CD14-positive monocyte (primary cell): ENCODE measurements at regions not wholly inside any gene's neighbourhood (a gene's known extent, or its start where the extent isn't known, plus 50 kb on each side); places are given as distances from the start of the nearest gene placed in this dataset.

ENCODE experiments used
- DNase-seq, 3 donors: peaks; one replicate each; pipeline ENCODE4 v3.0.0-alpha.2; 2011 to 2022
- H2AFZ ChIP-seq: 2 replicates; pipeline ENCODE4 v1.6.0; 2012; ENCODE audit warnings: mild to moderate bottlenecking, low read depth, low read length, inconsistent platforms; ENCODE audit not compliant: insufficient read depth, poor library complexity, severe bottlenecking
- H3K27ac ChIP-seq, 2 donors: 1 replicate in 1 of 2; 2 replicates in 1 of 2; pipeline ENCODE4 v1.5.1; 2012 to 2013; ENCODE audit warnings: low read length in 2 of 2, control low read depth in 1 of 2, inconsistent platforms in 1 of 2, low read depth in 1 of 2, mild to moderate bottlenecking in 1 of 2
- H3K27me3 ChIP-seq, 2 donors: one replicate each; pipeline versions ENCODE4 v1.6.0 to v1.6.1; 2011 to 2013; ENCODE audit warnings: low read length in 2 of 2; ENCODE audit not compliant: control insufficient read depth in 2 of 2, insufficient read depth in 2 of 2
- H3K36me3 ChIP-seq, 2 donors: replicated peaks in 1 of 2; 1 replicate in 1 of 2; 2 replicates in 1 of 2; pipeline versions ENCODE4 v1.5.1 to v1.6.1; 2012 to 2013; ENCODE audit warnings: low read length in 2 of 2, control low read depth in 1 of 2, inconsistent platforms in 1 of 2, mild to moderate bottlenecking in 1 of 2; ENCODE audit not compliant: insufficient read depth in 2 of 2, control insufficient read depth in 1 of 2
- H3K4me1 ChIP-seq, 2 donors: 1 replicate in 1 of 2; 2 replicates in 1 of 2; pipeline versions ENCODE4 v1.5.1 to v1.6.1; 2012 to 2013; ENCODE audit warnings: low read length in 2 of 2, control low read depth in 1 of 2, inconsistent platforms in 1 of 2, mild to moderate bottlenecking in 1 of 2, moderate library complexity in 1 of 2; ENCODE audit not compliant: insufficient read depth in 2 of 2, control insufficient read depth in 1 of 2
- H3K4me2 ChIP-seq: replicated peaks from 2 replicates; pipeline ENCODE3; 2012; ENCODE audit warnings: low read length, moderate library complexity, mild to moderate bottlenecking; ENCODE audit not compliant: poor library complexity, severe bottlenecking; ENCODE audit errors: extremely low read depth
- H3K4me3 ChIP-seq, 3 experiments: fragments of 200-600 bp in 1 of 3; sonication (generic) in 1 of 3; replicated peaks in 1 of 3; 1 replicate in 2 of 3; 2 replicates in 1 of 3; pipeline ENCODE4 v1.5.1; 2011 to 2013; ENCODE audit warnings: low read length in 3 of 3, mild to moderate bottlenecking in 3 of 3, control low read depth in 2 of 3, low read depth in 2 of 3, inconsistent platforms in 1 of 3, moderate library complexity in 1 of 3
- H3K79me2 ChIP-seq: 2 replicates; pipeline ENCODE4 v1.6.0; 2012; ENCODE audit warnings: mild to moderate bottlenecking, control low read depth, inconsistent platforms, low read length, moderate library complexity; ENCODE audit not compliant: insufficient read depth
- H3K9ac ChIP-seq: 2 replicates; pipeline ENCODE4 v1.6.0; 2017; ENCODE audit warnings: low read length, mild to moderate bottlenecking; ENCODE audit not compliant: insufficient read depth, poor library complexity, severe bottlenecking
- H3K9me3 ChIP-seq, 2 donors: replicated peaks in 1 of 2; 1 replicate in 1 of 2; 2 replicates in 1 of 2; pipeline versions ENCODE4 v1.5.1 to v1.6.1; 2012 to 2013; ENCODE audit warnings: low read length in 2 of 2, control low read depth in 1 of 2; ENCODE audit not compliant: control insufficient read depth in 1 of 2, insufficient read depth in 1 of 2
- H4K20me1 ChIP-seq: 2 replicates; pipeline ENCODE4 v1.6.0; 2012; ENCODE audit warnings: mild to moderate bottlenecking, low read length, control low read depth, moderate library complexity; ENCODE audit not compliant: insufficient read depth
- H3K27ac Mint-ChIP-seq, 7 donors: one replicate each; pipeline ENCODE4 v1.8.0; 2020; ENCODE audit warnings: mild to moderate bottlenecking in 7 of 7, mixed read lengths in 7 of 7, moderate library complexity in 6 of 7, inconsistent platforms in 2 of 7
- H3K27me3 Mint-ChIP-seq, 3 donors: one replicate each; pipeline ENCODE4 v1.8.0; 2021 to 2022; ENCODE audit warnings: low read depth in 3 of 3, mild to moderate bottlenecking in 3 of 3, mixed read lengths in 3 of 3, moderate library complexity in 3 of 3, inconsistent platforms in 1 of 3
- H3K36me3 Mint-ChIP-seq, 2 donors: one replicate each; pipeline ENCODE4 v1.8.0; 2020; ENCODE audit warnings: mixed read lengths in 2 of 2, inconsistent platforms in 1 of 2, mild to moderate bottlenecking in 1 of 2
- H3K4me1 Mint-ChIP-seq: one replicate; pipeline ENCODE4 v1.8.0; 2020; ENCODE audit warnings: mild to moderate bottlenecking, mixed read lengths
- H3K4me3 Mint-ChIP-seq, 2 donors: one replicate each; pipeline ENCODE4 v1.8.0; 2020; ENCODE audit warnings: mild to moderate bottlenecking in 2 of 2, mixed read lengths in 2 of 2, moderate library complexity in 1 of 2
- H3K9me3 Mint-ChIP-seq, 7 donors: one replicate each; pipeline ENCODE4 v1.8.0; 2020 to 2022; ENCODE audit warnings: mixed read lengths in 7 of 7, mild to moderate bottlenecking in 6 of 7, moderate library complexity in 6 of 7, inconsistent platforms in 2 of 7
- WGBS: methylation state at CpG from one replicate; pipeline ENCODE4 v1.1.5; 2013; ENCODE audit warnings: missing lambda C conversion rate; ENCODE audit not compliant: insufficient coverage; 5-methylcytosine and 5-hydroxymethylcytosine counted together
- intact Hi-C, 2 donors: fragments of 100-400 bp; cut with micrococcal nuclease; formaldehyde crosslinking; loops; one replicate each; pipeline versions ENCODE4 v1.15.0 to v1.15.1; 2023
- TF ChIP-seq, protein P1 (sequence below): fragments of 200-600 bp; IDR thresholded peaks from one replicate; pipeline ENCODE4 v1.8.0; 2022; ENCODE audit warnings: antibody characterized with exemption, mild to moderate bottlenecking

DNA sequence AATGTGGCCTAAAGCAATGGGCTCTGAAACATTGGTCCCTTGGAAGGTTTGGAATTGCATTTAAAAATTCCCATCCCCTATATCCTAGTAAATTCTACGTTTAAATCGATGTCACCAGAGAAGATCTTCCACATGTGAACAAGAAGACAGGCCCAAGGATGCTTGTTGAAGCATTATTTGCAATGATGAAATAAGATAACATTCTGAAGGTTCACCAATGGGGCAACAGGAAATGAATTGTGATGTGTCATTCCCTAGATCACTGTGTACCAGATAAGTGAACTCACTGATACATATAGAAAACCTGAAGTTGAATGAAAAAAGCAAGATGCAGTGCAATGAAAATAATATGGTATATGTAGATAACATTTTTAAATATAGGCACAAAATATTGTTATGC lies 464.3 kb upstream of the BTBD3 start:
- Mint-ChIP-seq H3K36me3 (no peaks in the 10 kb centered on the region), H3K27ac (peak overlapping the region in 4 of 7 donors; percentile 11 to 87 (median 39)), H3K27me3 (peaks cover 0 to 1% (median 0%) of the 10 kb centered on the region in 3 donors), H3K9me3 (peaks cover 0 to 7% (median 3%) of the 10 kb centered on the region in 7 donors), H3K4me3 (no peak overlapping the region), H3K4me1 (peaks cover 39% of the 10 kb centered on the region)
- peaks cover 24 to 53% of the 10 kb centered on the region in 2 donors for H3K4me1 ChIP-seq
- no peak overlapping the region for H2AFZ ChIP-seq
- H3K4me2 ChIP-seq, result peak overlapping the region; percentile 4
- TF ChIP-seq, protein P1, sequence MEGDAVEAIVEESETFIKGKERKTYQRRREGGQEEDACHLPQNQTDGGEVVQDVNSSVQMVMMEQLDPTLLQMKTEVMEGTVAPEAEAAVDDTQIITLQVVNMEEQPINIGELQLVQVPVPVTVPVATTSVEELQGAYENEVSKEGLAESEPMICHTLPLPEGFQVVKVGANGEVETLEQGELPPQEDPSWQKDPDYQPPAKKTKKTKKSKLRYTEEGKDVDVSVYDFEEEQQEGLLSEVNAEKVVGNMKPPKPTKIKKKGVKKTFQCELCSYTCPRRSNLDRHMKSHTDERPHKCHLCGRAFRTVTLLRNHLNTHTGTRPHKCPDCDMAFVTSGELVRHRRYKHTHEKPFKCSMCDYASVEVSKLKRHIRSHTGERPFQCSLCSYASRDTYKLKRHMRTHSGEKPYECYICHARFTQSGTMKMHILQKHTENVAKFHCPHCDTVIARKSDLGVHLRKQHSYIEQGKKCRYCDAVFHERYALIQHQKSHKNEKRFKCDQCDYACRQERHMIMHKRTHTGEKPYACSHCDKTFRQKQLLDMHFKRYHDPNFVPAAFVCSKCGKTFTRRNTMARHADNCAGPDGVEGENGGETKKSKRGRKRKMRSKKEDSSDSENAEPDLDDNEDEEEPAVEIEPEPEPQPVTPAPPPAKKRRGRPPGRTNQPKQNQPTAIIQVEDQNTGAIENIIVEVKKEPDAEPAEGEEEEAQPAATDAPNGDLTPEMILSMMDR, result no peak
- peak; percentile 37 to 54 (median 50) for DNase-seq
- no peak overlapping the region for H3K9ac ChIP-seq
- no peaks in the 10 kb centered on the region for H3K36me3 ChIP-seq
- H3K79me2 ChIP-seq, result no peaks in the 10 kb centered on the region
- no CpG with 5 or more reads among the region's 2 CpGs for WGBS
- H4K20me1 ChIP-seq, result no peaks in the 10 kb centered on the region
- no peak overlapping the region for H3K4me3 ChIP-seq
- H3K9me3 ChIP-seq, result no peaks in the 10 kb centered on the region
- peak overlapping the region in 1 of 2 donors; percentile 73 for H3K27ac ChIP-seq
- no peaks in the 10 kb centered on the region for H3K27me3 ChIP-seq
- intact Hi-C loops, result no loop called here

GRCh38 chr20:11454966-11455799 lies 462.5 kb upstream of the BTBD3 start:
- Mint-ChIP-seq H3K36me3 (no peaks in the 10 kb centered on the region), H3K4me1 (peaks cover 50% of the 10 kb centered on the region), H3K9me3 (peaks cover 0 to 4% (median under 1%) of the 10 kb centered on the region in 7 donors), H3K27me3 (peaks cover 0 to 1% (median 0%) of the 10 kb centered on the region in 3 donors), H3K27ac (peak overlapping the region in 1 of 7 donors; percentile 30), H3K4me3 (no peak overlapping the region)
- Histone ChIP-seq H3K27me3 (no peaks in the 10 kb centered on the region), H3K4me1 (peaks cover 36 to 70% of the 10 kb centered on the region in 2 donors), H3K79me2 (no peaks in the 10 kb centered on the region), H3K36me3 (no peaks in the 10 kb centered on the region), H3K4me3 (no peak overlapping the region), H2AFZ (no peak overlapping the region), H3K9me3 (no peaks in the 10 kb centered on the region), H4K20me1 (no peaks in the 10 kb centered on the region), H3K9ac (no peak overlapping the region), H3K27ac (no peak overlapping the region), H3K4me2 (no peak overlapping the region)
- intact Hi-C loops, result no loop called here
- TF ChIP-seq, protein P1, result no peak
- 33% methylated on average over 3 of the region's 7 CpGs for WGBS
- DNase-seq, result no peak
